Peyer's patch (tissue), 4 donors: ENCODE measurements at regions not wholly inside any gene's neighbourhood (a gene's known extent, or its start where the extent isn't known, plus 50 kb on each side); places are given as distances from the start of the nearest gene placed in this dataset.

Experiments
- DNase-seq, 3 donors: peaks; one replicate each; pipeline ENCODE4 v3.0.0-alpha.2; 2017 to 2019
- H3K27ac ChIP-seq, 4 donors: fragments of 200-600 bp; sonication (generic); one replicate each; pipeline ENCODE4 v1.5.1; 2016 to 2019
- H3K27me3 ChIP-seq, 2 donors: fragments of 200-600 bp; sonication (generic); one replicate each; pipeline ENCODE4 v1.5.1; 2019
- H3K36me3 ChIP-seq, 3 donors: fragments of 200-600 bp; sonication (generic); one replicate each; pipeline ENCODE4 v1.5.1; 2016 to 2019
- H3K4me1 ChIP-seq, 4 donors: fragments of 200-600 bp; sonication (generic); one replicate each; pipeline ENCODE4 v1.5.1; 2016 to 2019
- H3K4me3 ChIP-seq, 4 donors: fragments of 200-600 bp; sonication (generic); 1 replicate in 3 of 4; 2 replicates in 1 of 4; pipeline ENCODE4 v1.5.1; 2016 to 2019; ENCODE audit warnings: mild to moderate bottlenecking in 1 of 4
- H3K9me3 ChIP-seq, 4 donors: fragments of 200-600 bp; sonication (generic); one replicate each; pipeline ENCODE4 v1.5.1; 2016 to 2019; ENCODE audit warnings: mild to moderate bottlenecking in 1 of 4
- CTCF ChIP-seq, 6 experiments: fragments of 450-650 bp in 4 of 6; fragments of 200-600 bp in 2 of 6; sonication (generic) in 1 of 6; IDR thresholded peaks; one replicate each; pipeline ENCODE4 v1.5.1; 2017 to 2019; ENCODE audit warnings: antibody characterized with exemption in 6 of 6, mild to moderate bottlenecking in 3 of 6, moderate library complexity in 1 of 6
- POLR2A ChIP-seq, 2 donors: fragments of 450-650 bp; IDR thresholded peaks; one replicate each; pipeline ENCODE4 v1.5.1; 2017; ENCODE audit warnings: antibody characterized with exemption in 2 of 2, mild to moderate bottlenecking in 2 of 2, moderate library complexity in 2 of 2

- TF ChIP-seq POLR2A (IDR thresholded peaks at IDR 0.05), result no peak
- TF ChIP-seq CTCF (IDR thresholded peaks at IDR 0.05), result no peak
- Histone ChIP-seq H3K4me1 (no peaks in the 10 kb centered on the region), H3K27ac (no peak overlapping the region), H3K9me3 (no peaks in the 10 kb centered on the region), H3K27me3 (no peaks in the 10 kb centered on the region), H3K4me3 (no peak overlapping the region), H3K36me3 (no peaks in the 10 kb centered on the region)
- DNase-seq, result no peak
These were observed 634.1 kb downstream of the TDRD15 start for GRCh38 chr2:21757805-21758430.

DNA sequence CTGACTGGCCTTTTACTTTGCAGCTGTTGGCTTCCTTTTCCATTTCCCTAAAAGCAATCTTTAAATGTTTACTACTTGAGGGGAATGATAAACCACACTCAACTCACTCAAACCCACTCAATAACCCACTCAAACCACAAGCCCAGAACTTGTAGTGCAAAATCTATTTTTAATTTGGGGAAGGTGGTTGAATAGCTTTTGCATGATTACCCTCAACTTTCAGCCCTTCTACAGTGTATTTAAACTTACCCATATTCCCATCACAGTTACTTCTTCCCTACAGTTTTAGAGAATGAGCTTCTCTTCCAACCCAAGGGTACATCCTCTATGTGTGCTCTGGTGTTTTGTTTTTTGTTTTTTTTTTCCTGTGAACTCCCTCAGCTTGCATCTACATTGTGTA lies 636.1 kb downstream of the TDRD15 start:
- H3K36me3 ChIP-seq, result no peaks in the 10 kb centered on the region
- no peaks in the 10 kb centered on the region for H3K9me3 ChIP-seq
- no peak overlapping the region for H3K27ac ChIP-seq
- TF ChIP-seq CTCF (IDR thresholded peaks at IDR 0.05), result no peak
- no peak for TF ChIP-seq POLR2A (IDR thresholded peaks at IDR 0.05)
- no peak for DNase-seq
- no peaks in the 10 kb centered on the region for H3K27me3 ChIP-seq
- no peaks in the 10 kb centered on the region for H3K4me1 ChIP-seq
- no peak overlapping the region for H3K4me3 ChIP-seq

GRCh38 chr2:21761361-21761760 lies 637.6 kb downstream of the TDRD15 start:
- H3K4me3 ChIP-seq, result no peak overlapping the region
- no peak for TF ChIP-seq CTCF (IDR thresholded peaks at IDR 0.05)
- no peak for TF ChIP-seq POLR2A (IDR thresholded peaks at IDR 0.05)
- H3K27ac ChIP-seq, result no peak overlapping the region
- DNase-seq, result no peak
- no peaks in the 10 kb centered on the region for H3K9me3 ChIP-seq
- no peaks in the 10 kb centered on the region for H3K36me3 ChIP-seq
- no peaks in the 10 kb centered on the region for H3K27me3 ChIP-seq
- no peaks in the 10 kb centered on the region for H3K4me1 ChIP-seq

- no peaks in the 10 kb centered on the region for H3K36me3 ChIP-seq
- no peaks in the 10 kb centered on the region for H3K9me3 ChIP-seq
- no peaks in the 10 kb centered on the region for H3K27me3 ChIP-seq
- H3K4me1 ChIP-seq, result no peaks in the 10 kb centered on the region
- H3K27ac ChIP-seq, result no peak overlapping the region
- no peak for DNase-seq
- TF ChIP-seq POLR2A (IDR thresholded peaks at IDR 0.05) (no peak), CTCF (IDR thresholded peaks at IDR 0.05) (no peak)
- H3K4me3 ChIP-seq, result no peak overlapping the region
These were observed 639.7 kb downstream of the TDRD15 start for GRCh38 chr2:21763501-21763900.

- Histone ChIP-seq H3K4me3 (no peak overlapping the region), H3K27me3 (no peaks in the 10 kb centered on the region), H3K36me3 (no peaks in the 10 kb centered on the region), H3K9me3 (no peaks in the 10 kb centered on the region), H3K27ac (no peak overlapping the region), H3K4me1 (no peaks in the 10 kb centered on the region)
- TF ChIP-seq CTCF (IDR thresholded peaks at IDR 0.05), result no peak
- no peak for TF ChIP-seq POLR2A (IDR thresholded peaks at IDR 0.05)
- no peak for DNase-seq
These were observed 647.0 kb downstream of the TDRD15 start for GRCh38 chr2:21770787-21771186.

- Histone ChIP-seq H3K4me1 (no peaks in the 10 kb centered on the region), H3K4me3 (no peak overlapping the region), H3K27me3 (no peaks in the 10 kb centered on the region), H3K36me3 (no peaks in the 10 kb centered on the region), H3K9me3 (no peaks in the 10 kb centered on the region), H3K27ac (no peak overlapping the region)
- TF ChIP-seq CTCF (IDR thresholded peaks at IDR 0.05) (no peak), POLR2A (IDR thresholded peaks at IDR 0.05) (no peak)
- no peak for DNase-seq
These were observed 648.9 kb downstream of the TDRD15 start for GRCh38 chr2:21772624-21773023.
